H1 (cell line): ENCODE measurements at regions not wholly inside any gene's neighbourhood (a gene's known extent, or its start where the extent isn't known, plus 50 kb on each side); places are given as distances from the start of the nearest gene placed in this dataset.

Experiments used
- CTCF ChIA-PET: fragments of 300-600 bp; sonication (Branson Sonifier 250); formaldehyde crosslinking; loops from one replicate; lab custom pipeline; 2021; ENCODE audit not compliant: partially characterized antibody; lab: Charles Lee
- POLR2A ChIA-PET: fragments of 300-600 bp; sonication (Branson Sonifier 250); formaldehyde crosslinking; loops from one replicate; lab custom pipeline; 2021; ENCODE audit warnings: inconsistent platforms; ENCODE audit not compliant: partially characterized antibody; lab: Charles Lee
- DNase-seq, 2 experiments: peaks; one replicate each; pipeline versions ENCODE4 v3.0.0 to v3.0.0-alpha.2; 2010 to 2022; ENCODE audit warnings: low spot score in 2 of 2, low read depth in 1 of 2, mixed read lengths in 1 of 2
- FAIRE-seq: peaks from 2 replicates; lab custom pipeline; 2011; peaks lifted over from hg19 to GRCh38; lab: Jason Lieb, UNC
- H2AFZ ChIP-seq: 2 replicates; pipeline ENCODE4 v1.8.1; 2012; ENCODE audit warnings: low read length, inconsistent platforms
- H2AK5ac ChIP-seq: 2 replicates; pipeline ENCODE4 v1.6.1; 2013; ENCODE audit warnings: low read depth, low read length
- H2BK120ac ChIP-seq: replicated peaks from 2 replicates; pipeline ENCODE3; 2013; ENCODE audit warnings: low read depth, low read length, inconsistent platforms
- H2BK12ac ChIP-seq: 2 replicates; pipeline ENCODE4 v1.6.1; 2013; ENCODE audit warnings: low read depth, low read length
- H2BK15ac ChIP-seq: 2 replicates; pipeline ENCODE4 v1.6.1; 2013; ENCODE audit warnings: low read length
- H2BK20ac ChIP-seq: 2 replicates; pipeline ENCODE4 v1.6.1; 2013; ENCODE audit warnings: low read length
- H2BK5ac ChIP-seq: 2 replicates; pipeline ENCODE4 v1.6.1; 2013; ENCODE audit warnings: low read depth, low read length
- H3K14ac ChIP-seq: 2 replicates; pipeline ENCODE4 v1.6.1; 2013; ENCODE audit warnings: inconsistent platforms; ENCODE audit not compliant: insufficient read length
- H3K18ac ChIP-seq: 2 replicates; pipeline ENCODE4 v1.6.1; 2013; ENCODE audit warnings: low read length; ENCODE audit errors: extremely low read depth
- H3K23ac ChIP-seq: 2 replicates; pipeline ENCODE4 v1.6.1; 2013; ENCODE audit warnings: inconsistent platforms; ENCODE audit not compliant: insufficient read length
- H3K23me2 ChIP-seq: 2 replicates; pipeline ENCODE4 v1.6.1; 2013; ENCODE audit warnings: low read depth, low read length
- H3K27ac ChIP-seq: 2 replicates; pipeline ENCODE4 v1.6.1; 2011; ENCODE audit warnings: low read depth, low read length, inconsistent platforms
- H3K27me3 ChIP-seq, 4 experiments: replicated peaks in 1 of 4; 1 replicate in 1 of 4; 2 replicates in 3 of 4; pipeline versions ENCODE4 v1.6.1 to v1.8.1; 2011 to 2013; ENCODE audit warnings: low read length in 3 of 4, mild to moderate bottlenecking in 3 of 4, inconsistent platforms in 2 of 4, mixed read lengths in 2 of 4, moderate library complexity in 1 of 4; ENCODE audit not compliant: control insufficient read depth in 3 of 4, insufficient read depth in 3 of 4; ENCODE audit errors: extremely low read depth in 1 of 4
- H3K36me3 ChIP-seq, 4 experiments: 2 replicates each; pipeline versions ENCODE4 v1.6.1 to v1.8.1; 2011 to 2013; ENCODE audit warnings: mild to moderate bottlenecking in 4 of 4, low read length in 3 of 4, moderate library complexity in 2 of 4, control low read depth in 1 of 4, inconsistent platforms in 1 of 4; ENCODE audit not compliant: insufficient read depth in 4 of 4, control insufficient read depth in 2 of 4
- H3K4ac ChIP-seq: replicated peaks from 2 replicates; pipeline ENCODE3; 2013; ENCODE audit warnings: low read length, low read depth, mixed read lengths, inconsistent platforms; ENCODE audit not compliant: insufficient read length
- H3K4me1 ChIP-seq, 4 experiments: replicated peaks in 1 of 4; 1 replicate in 1 of 4; 2 replicates in 3 of 4; pipeline versions ENCODE4 v1.6.1 to v1.8.1; 2011 to 2013; ENCODE audit warnings: low read length in 3 of 4, inconsistent platforms in 2 of 4, mixed read lengths in 1 of 4; ENCODE audit not compliant: insufficient read depth in 4 of 4, control insufficient read depth in 3 of 4
- H3K4me2 ChIP-seq, 2 experiments: 2 replicates each; pipeline versions ENCODE4 v1.6.1 to v1.8.1; 2011 to 2013; ENCODE audit warnings: low read depth in 2 of 2, low read length in 2 of 2, control low read depth in 1 of 2, inconsistent platforms in 1 of 2, mild to moderate bottlenecking in 1 of 2; ENCODE audit not compliant: insufficient read depth in 1 of 2
- H3K4me3 ChIP-seq, 4 experiments: fragments of 200-600, 300-600 bp in 1 of 4; sonication (generic), shearing (Covaris generic), sonication (Bioruptor Twin) in 1 of 4; 2 replicates each; pipeline versions ENCODE4 v1.5.1 to v1.8.1; 2011 to 2016; ENCODE audit warnings: low read length in 4 of 4, low read depth in 3 of 4, control low read depth in 2 of 4, inconsistent platforms in 2 of 4, mild to moderate bottlenecking in 2 of 4, mixed read lengths in 1 of 4, moderate library complexity in 1 of 4; ENCODE audit not compliant: insufficient read depth in 2 of 4; ENCODE audit errors: extremely low read depth in 1 of 4
- H3K56ac ChIP-seq: replicated peaks from 2 replicates; pipeline ENCODE3; 2013; ENCODE audit warnings: low read depth, mild to moderate bottlenecking, mixed read lengths, low read length, inconsistent platforms; ENCODE audit not compliant: insufficient read length
- H3K79me1 ChIP-seq: 2 replicates; pipeline ENCODE4 v1.6.1; 2013; ENCODE audit warnings: low read depth, low read length, control low read depth
- H3K79me2 ChIP-seq, 2 experiments: 2 replicates each; pipeline versions ENCODE4 v1.6.1 to v1.8.1; 2012 to 2013; ENCODE audit warnings: low read length in 2 of 2, mild to moderate bottlenecking in 2 of 2, inconsistent platforms in 1 of 2; ENCODE audit not compliant: insufficient read depth in 2 of 2, control insufficient read depth in 1 of 2
- H3K9ac ChIP-seq, 4 experiments: replicated peaks in 1 of 4; 1 replicate in 1 of 4; 2 replicates in 3 of 4; pipeline versions ENCODE4 v1.6.1 to v1.8.1; 2011 to 2013; ENCODE audit warnings: low read depth in 3 of 4, low read length in 3 of 4, control low read depth in 2 of 4, mild to moderate bottlenecking in 2 of 4, moderate library complexity in 2 of 4, inconsistent platforms in 1 of 4; ENCODE audit errors: extremely low read depth in 1 of 4
- H3K9me3 ChIP-seq, 2 experiments: 2 replicates each; pipeline versions ENCODE4 v1.6.1 to v1.8.1; 2012 to 2013; ENCODE audit warnings: mild to moderate bottlenecking in 2 of 2, moderate library complexity in 2 of 2, control low read depth in 1 of 2, inconsistent platforms in 1 of 2, low read depth in 1 of 2, low read length in 1 of 2, mixed read lengths in 1 of 2; ENCODE audit not compliant: insufficient read depth in 2 of 2
- H4K20me1 ChIP-seq, 2 experiments: replicated peaks in 1 of 2; 2 replicates each; pipeline versions ENCODE3 to v1.8.1; 2011 to 2013; ENCODE audit warnings: inconsistent platforms in 2 of 2, low read length in 2 of 2, mild to moderate bottlenecking in 1 of 2; ENCODE audit not compliant: insufficient read depth in 2 of 2, control insufficient read depth in 1 of 2
- H4K5ac ChIP-seq: 2 replicates; pipeline ENCODE4 v1.6.1; 2013; ENCODE audit warnings: low read length, low read depth, mixed read lengths, inconsistent platforms; ENCODE audit not compliant: insufficient read length
- H4K8ac ChIP-seq: 2 replicates; pipeline ENCODE4 v1.8.0; 2013; ENCODE audit warnings: mild to moderate bottlenecking, moderate library complexity, low read length, inconsistent platforms; ENCODE audit not compliant: insufficient read depth; ENCODE audit errors: extremely low read depth
- H4K91ac ChIP-seq: replicated peaks from 2 replicates; pipeline ENCODE3; 2013; ENCODE audit warnings: low read length, mixed read lengths, inconsistent platforms; ENCODE audit not compliant: insufficient read length
- CHD2 ChIP-seq: IDR thresholded peaks from 2 replicates; pipeline ENCODE4 v1.6.1; 2012; ENCODE audit warnings: low read length, improper control_type of control experiment
- HDAC2 ChIP-seq, 2 experiments: fragments of 300-600 bp in 1 of 2; sonication (generic) in 1 of 2; IDR thresholded peaks; 2 replicates each; pipeline ENCODE4 v1.6.1; 2011 to 2012; ENCODE audit warnings: low read depth in 2 of 2, low read length in 2 of 2, mild to moderate bottlenecking in 2 of 2, moderate library complexity in 2 of 2, borderline replicate concordance in 1 of 2, inconsistent platforms in 1 of 2
- NANOG ChIP-seq: IDR thresholded peaks from 2 replicates; pipeline ENCODE4 v1.6.1; 2011; ENCODE audit warnings: low read length, low read depth, mild to moderate bottlenecking, inconsistent platforms; ENCODE audit not compliant: insufficient read depth, poor library complexity, severe bottlenecking
- PHF8 ChIP-seq: fragments of 200-600 bp; sonication (generic); conservative IDR thresholded peaks from 2 replicates; pipeline ENCODE4 v1.7.1; 2012; ENCODE audit warnings: low read depth, mild to moderate bottlenecking, inconsistent platforms, low read length, moderate library complexity
- POLR2A ChIP-seq, 2 experiments: IDR thresholded peaks; 1 replicate in 1 of 2; 2 replicates in 1 of 2; pipeline ENCODE4 v1.6.1; 2011; ENCODE audit warnings: low read depth in 2 of 2, low read length in 2 of 2, mild to moderate bottlenecking in 2 of 2; ENCODE audit errors: control extremely low read depth in 1 of 2
- TBP ChIP-seq: IDR thresholded peaks from 2 replicates; pipeline ENCODE4 v1.6.1; 2011; ENCODE audit warnings: low read depth, low read length, improper control_type of control experiment
- YY1 ChIP-seq: IDR thresholded peaks from 2 replicates; pipeline ENCODE4 v1.6.1; 2011; ENCODE audit warnings: low read depth, mild to moderate bottlenecking, low read length
- WGBS, 2 experiments: shearing (Covaris generic) in 1 of 2; methylation state at CpG; one replicate each; pipeline versions ENCODE4 v1.1.6 to v1.1.7; 2013 to 2015; ENCODE audit warnings: low lambda C conversion rate in 2 of 2, mixed read lengths in 2 of 2, inconsistent platforms in 1 of 2, low coverage in 1 of 2, missing lambda C conversion rate in 1 of 2; ENCODE audit not compliant: insufficient replicate concordance in 2 of 2, insufficient coverage in 1 of 2, insufficient read length in 1 of 2; ENCODE audit errors: extremely low coverage in 1 of 2, missing lambda C conversion rate in 1 of 2; 5-methylcytosine and 5-hydroxymethylcytosine counted together
- TF ChIP-seq, protein P1 (sequence below): IDR thresholded peaks from 2 replicates; pipeline ENCODE4 v1.6.1; 2011; ENCODE audit warnings: low read depth, mild to moderate bottlenecking, low read length; ENCODE audit not compliant: insufficient read depth
- TF ChIP-seq, protein P2 (sequence below), 3 experiments: IDR thresholded peaks; 1 replicate in 2 of 3; 2 replicates in 1 of 3; pipeline versions ENCODE4 v1.5.1 to v1.6.1; 2011; ENCODE audit warnings: low read length in 3 of 3, mild to moderate bottlenecking in 3 of 3, inconsistent platforms in 2 of 3, low read depth in 1 of 3, moderate library complexity in 1 of 3; ENCODE audit not compliant: insufficient read depth in 1 of 3; ENCODE audit errors: control extremely low read depth in 1 of 3
- TF ChIP-seq, protein P3 (sequence below): IDR thresholded peaks from 2 replicates; pipeline ENCODE4 v1.6.1; 2012; ENCODE audit warnings: inconsistent platforms

DNA sequence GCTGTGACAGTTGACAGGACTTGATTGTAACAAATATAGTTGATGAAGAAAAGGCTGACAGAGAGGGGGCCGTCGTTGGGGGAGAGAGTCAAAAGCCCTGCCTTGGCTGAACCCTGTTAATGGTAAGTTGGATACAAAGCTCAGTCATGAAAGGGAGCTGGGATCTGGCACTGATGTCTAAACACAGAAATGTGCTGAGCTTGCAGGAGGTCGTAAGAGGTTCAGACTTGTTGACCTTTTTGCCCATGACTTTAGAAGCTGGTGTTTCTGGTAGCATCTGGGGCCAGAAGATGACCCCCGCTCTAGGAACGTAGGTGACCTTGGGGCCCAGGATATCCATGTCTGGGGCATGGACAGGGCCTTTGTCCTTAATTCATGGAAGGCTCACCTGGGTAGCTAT lies 294.7 kb downstream of the TCF7L2 start:
- H2BK120ac ChIP-seq, result no peak overlapping the region
- no peaks in the 10 kb centered on the region for H3K27me3 ChIP-seq
- H3K4ac ChIP-seq, result no peak overlapping the region
- no peak overlapping the region for H3K14ac ChIP-seq
- no peaks in the 10 kb centered on the region for H3K36me3 ChIP-seq
- DNase-seq, result no peak
- no peak overlapping the region for H2AFZ ChIP-seq
- H3K4me1 ChIP-seq, result no peaks in the 10 kb centered on the region
- H3K18ac ChIP-seq, result no peak overlapping the region
- CTCF ChIA-PET, result interaction anchor here (0.7 to 3.2 kb wide), 4 partner anchors 29 to 141 kb away, joined by 3 to 11 read pairs (median 4); no protein-coding TSS in a partner anchor
- no peak overlapping the region for H4K8ac ChIP-seq
- no peak overlapping the region for H3K23ac ChIP-seq
- H2AK5ac ChIP-seq, result no peak overlapping the region
- no peak overlapping the region for H3K4me3 ChIP-seq
- no peak overlapping the region for H2BK20ac ChIP-seq
- FAIRE-seq, result no peak
- H3K9me3 ChIP-seq, result no peaks in the 10 kb centered on the region
- POLR2A ChIA-PET, result interaction anchor here (1.0 kb wide), 1 partner anchor 291 kb away, joined by 3 read pairs; no protein-coding TSS in a partner anchor
- H3K9ac ChIP-seq, result no peak overlapping the region
- H3K56ac ChIP-seq, result no peak overlapping the region
- no peak overlapping the region for H3K27ac ChIP-seq
- no peaks in the 10 kb centered on the region for H3K79me1 ChIP-seq
- no peaks in the 10 kb centered on the region for H4K20me1 ChIP-seq
- H4K91ac ChIP-seq, result no peak overlapping the region
- no peaks in the 10 kb centered on the region for H3K79me2 ChIP-seq
- no peak overlapping the region for H2BK12ac ChIP-seq
- H3K23me2 ChIP-seq, result no peaks in the 10 kb centered on the region; the same call in 1 of the 2 replicates
- H3K4me2 ChIP-seq, result no peak overlapping the region
- H2BK5ac ChIP-seq, result no peak overlapping the region
- WGBS, 2 experiments, result 89% methylated on average over 5 of the region's 5 CpGs; no CpG with 5 or more reads in 1 of the 2 experiments
- H4K5ac ChIP-seq, result no peak overlapping the region
- H2BK15ac ChIP-seq, result no peak overlapping the region
- no peak for TF ChIP-seq NANOG
- no peak for TF ChIP-seq POLR2A (IDR thresholded peaks at IDR 0.05; ENCODE audit: control extremely low read depth in 1 of 2, low read depth in 2 of 2, low read length in 2 of 2)
- TF ChIP-seq TBP, result no peak
- no peak for TF ChIP-seq PHF8
- no peak for TF ChIP-seq HDAC2 (IDR thresholded peaks at IDR 0.05; ENCODE audit: borderline replicate concordance in 1 of 2, low read depth in 2 of 2, low read length in 2 of 2)
- TF ChIP-seq, protein P1, sequence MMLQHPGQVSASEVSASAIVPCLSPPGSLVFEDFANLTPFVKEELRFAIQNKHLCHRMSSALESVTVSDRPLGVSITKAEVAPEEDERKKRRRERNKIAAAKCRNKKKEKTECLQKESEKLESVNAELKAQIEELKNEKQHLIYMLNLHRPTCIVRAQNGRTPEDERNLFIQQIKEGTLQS, result no peak
- TF ChIP-seq, protein P2, sequence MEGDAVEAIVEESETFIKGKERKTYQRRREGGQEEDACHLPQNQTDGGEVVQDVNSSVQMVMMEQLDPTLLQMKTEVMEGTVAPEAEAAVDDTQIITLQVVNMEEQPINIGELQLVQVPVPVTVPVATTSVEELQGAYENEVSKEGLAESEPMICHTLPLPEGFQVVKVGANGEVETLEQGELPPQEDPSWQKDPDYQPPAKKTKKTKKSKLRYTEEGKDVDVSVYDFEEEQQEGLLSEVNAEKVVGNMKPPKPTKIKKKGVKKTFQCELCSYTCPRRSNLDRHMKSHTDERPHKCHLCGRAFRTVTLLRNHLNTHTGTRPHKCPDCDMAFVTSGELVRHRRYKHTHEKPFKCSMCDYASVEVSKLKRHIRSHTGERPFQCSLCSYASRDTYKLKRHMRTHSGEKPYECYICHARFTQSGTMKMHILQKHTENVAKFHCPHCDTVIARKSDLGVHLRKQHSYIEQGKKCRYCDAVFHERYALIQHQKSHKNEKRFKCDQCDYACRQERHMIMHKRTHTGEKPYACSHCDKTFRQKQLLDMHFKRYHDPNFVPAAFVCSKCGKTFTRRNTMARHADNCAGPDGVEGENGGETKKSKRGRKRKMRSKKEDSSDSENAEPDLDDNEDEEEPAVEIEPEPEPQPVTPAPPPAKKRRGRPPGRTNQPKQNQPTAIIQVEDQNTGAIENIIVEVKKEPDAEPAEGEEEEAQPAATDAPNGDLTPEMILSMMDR (IDR thresholded peaks at IDR 0.05; ENCODE audit: control extremely low read depth in 1 of 3, insufficient read depth in 1 of 3, low read depth in 1 of 3, low read length in 3 of 3), result no peak
- TF ChIP-seq CHD2, result no peak
- TF ChIP-seq, protein P3, sequence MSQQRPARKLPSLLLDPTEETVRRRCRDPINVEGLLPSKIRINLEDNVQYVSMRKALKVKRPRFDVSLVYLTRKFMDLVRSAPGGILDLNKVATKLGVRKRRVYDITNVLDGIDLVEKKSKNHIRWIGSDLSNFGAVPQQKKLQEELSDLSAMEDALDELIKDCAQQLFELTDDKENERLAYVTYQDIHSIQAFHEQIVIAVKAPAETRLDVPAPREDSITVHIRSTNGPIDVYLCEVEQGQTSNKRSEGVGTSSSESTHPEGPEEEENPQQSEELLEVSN, result no peak
- no peak for TF ChIP-seq YY1
